A549 (cell line): ENCODE measurements at regions not wholly inside any gene's neighbourhood (a gene's known extent, or its start where the extent isn't known, plus 50 kb on each side); places are given as distances from the start of the nearest gene placed in this dataset.
"Not testable (repeated sequence)": the region's sequence is repeated elsewhere in the genome, so short reads cannot be mapped to it uniquely, and the experiment has no call there.

Experiments
- ATAC-seq, 2 experiments: fragments of 200-7000 bp in 1 of 2; fragments of >200 bp in 1 of 2; cut with Nextera tagmentation in 1 of 2; cut with Tn5 transposase in 1 of 2; 3 replicates each; pipeline versions ENCODE4 v1.8.0 to v1.9.1; 2018 to 2020; ENCODE audit warnings: mild to moderate bottlenecking in 1 of 2, moderate library complexity in 1 of 2
- CTCF ChIA-PET: fragments of 300-600 bp; sonication (Branson Sonifier 250); formaldehyde crosslinking; extraction: SDS; loops from one replicate; lab custom pipeline; 2021; ENCODE audit warnings: antibody characterized with exemption, inconsistent platforms; lab: Yijun Ruan, JAX
- POLR2A ChIA-PET: fragments of 350-600 bp; formaldehyde crosslinking; extraction: SDS; loops from one replicate; lab custom pipeline; 2021; ENCODE audit warnings: antibody characterized with exemption, inconsistent platforms; lab: Yijun Ruan, JAX
- DNase-seq, 2 experiments: peaks; one replicate each; pipeline versions ENCODE4 v3.0.0 to v3.0.0-alpha.2; 2011 to 2016; ENCODE audit warnings: low read depth in 1 of 2, low spot score in 1 of 2
- FAIRE-seq: peaks from 2 replicates; lab custom pipeline; 2011; peaks lifted over from hg19 to GRCh38; lab: Jason Lieb, UNC
- H3K27ac ChIP-seq, 2 experiments: fragments of >200 bp; sonication (Bioruptor Twin); formaldehyde crosslinking; 3 replicates each; pipeline ENCODE4 v1.5.1; 2016 to 2017
- H3K4me1 ChIP-seq: fragments of >200 bp; sonication (Bioruptor Twin); formaldehyde crosslinking; 3 replicates; pipeline ENCODE4 v1.6.1; 2016
- H3K4me2 ChIP-seq: fragments of >200 bp; sonication (Bioruptor Twin); formaldehyde crosslinking; 3 replicates; pipeline ENCODE4 v1.6.1; 2016
- H3K4me3 ChIP-seq: fragments of >200 bp; sonication (Bioruptor Twin); formaldehyde crosslinking; 3 replicates; pipeline ENCODE4 v1.5.1; 2016
- H3K9me3 ChIP-seq: fragments of >200 bp; sonication (Bioruptor Twin); formaldehyde crosslinking; 3 replicates; pipeline ENCODE4 v1.6.1; 2016
- CBX2 ChIP-seq: fragments of 200-600 bp; sonication (generic); IDR thresholded peaks from 2 replicates; pipeline ENCODE4 v1.6.1; 2016; ENCODE audit warnings: low read depth, mild to moderate bottlenecking, borderline replicate concordance
- CEBPB ChIP-seq, 2 experiments: fragments of >200 bp in 1 of 2; sonication (Bioruptor Twin) in 1 of 2; formaldehyde crosslinking in 1 of 2; IDR thresholded peaks; 2 replicates each; pipeline ENCODE4 v1.6.1; 2012 to 2016
- CHD4 ChIP-seq: fragments of 200-600 bp; sonication (generic); IDR thresholded peaks from 2 replicates; pipeline ENCODE4 v1.6.1; 2016; ENCODE audit warnings: antibody characterized with exemption, mild to moderate bottlenecking, borderline replicate concordance
- ESRRA ChIP-seq: fragments of 150-350 bp; IDR thresholded peaks from 2 replicates; pipeline ENCODE4 v1.6.1; 2014; ENCODE audit warnings: mild to moderate bottlenecking, low read length, borderline replicate concordance
- FOXS1 ChIP-seq: fragments of 250-450 bp; sonication (Bioruptor Pico); IDR thresholded peaks from 2 replicates; pipeline ENCODE4 v1.5.0; 2020; ENCODE audit warnings: mild to moderate bottlenecking, moderate library complexity
- HOXA7 ChIP-seq: fragments of 250-450 bp; sonication (Bioruptor Pico); IDR thresholded peaks from 2 replicates; pipeline ENCODE4 v1.5.0; 2020; ENCODE audit warnings: mild to moderate bottlenecking, moderate library complexity
- JUNB ChIP-seq: fragments of >200 bp; sonication (Bioruptor Twin); formaldehyde crosslinking; IDR thresholded peaks from 2 replicates; pipeline ENCODE4 v1.6.1; 2016
- MAFK ChIP-seq: fragments of 450-650 bp; IDR thresholded peaks from 2 replicates; pipeline ENCODE4 v1.6.1; 2014; ENCODE audit not compliant: partially characterized antibody
- NFE2L2 ChIP-seq: fragments of 150-350 bp; conservative IDR thresholded peaks from 2 replicates; pipeline ENCODE4 v1.6.1; 2014; ENCODE audit warnings: low read length
- NPAS2 ChIP-seq: fragments of 250-450 bp; sonication (Bioruptor Pico); IDR thresholded peaks from 2 replicates; pipeline ENCODE4 v1.8.0; 2022; ENCODE audit warnings: mild to moderate bottlenecking, moderate library complexity, borderline replicate concordance
- POLR2AphosphoS2 ChIP-seq: conservative IDR thresholded peaks from 2 replicates; pipeline ENCODE4 v1.6.1; 2012; ENCODE audit warnings: low read length, improper control_type of control experiment, inconsistent platforms
- RAD21 ChIP-seq, 2 experiments: fragments of >200 bp in 1 of 2; sonication (Bioruptor Twin) in 1 of 2; formaldehyde crosslinking in 1 of 2; IDR thresholded peaks in 1 of 2; conservative IDR thresholded peaks in 1 of 2; 2 replicates in 1 of 2; 3 replicates in 1 of 2; pipeline ENCODE4 v1.6.1; 2012 to 2018; ENCODE audit warnings: inconsistent platforms in 1 of 2
- RARB ChIP-seq: fragments of 250-450 bp; sonication (Bioruptor Pico); IDR thresholded peaks from 2 replicates; pipeline ENCODE4 v1.8.0; 2021; ENCODE audit warnings: mild to moderate bottlenecking, moderate library complexity
- SMC3 ChIP-seq: fragments of >200 bp; sonication (Bioruptor Twin); formaldehyde crosslinking; IDR thresholded peaks from 3 replicates; pipeline ENCODE4 v1.6.1; 2018; ENCODE audit warnings: inconsistent platforms
- SREBF2 ChIP-seq: fragments of 450-650 bp; IDR thresholded peaks from 2 replicates; pipeline ENCODE4 v1.6.1; 2014; ENCODE audit warnings: mild to moderate bottlenecking, moderate library complexity
- ZNF302 ChIP-seq: fragments of 250-450 bp; sonication (Bioruptor Pico); IDR thresholded peaks from 2 replicates; pipeline ENCODE4 v1.9.0; 2021; ENCODE audit warnings: inconsistent platforms, mild to moderate bottlenecking, moderate library complexity
- WGBS: methylation state at CpG from one replicate; pipeline ENCODE4 v1.1.6; 2017; ENCODE audit errors: missing lambda C conversion rate; 5-methylcytosine and 5-hydroxymethylcytosine counted together
- TF ChIP-seq, protein P1 (sequence below): fragments of 450-650 bp; IDR thresholded peaks from 2 replicates; pipeline ENCODE4 v1.6.1; 2014; ENCODE audit warnings: antibody characterized with exemption
- TF ChIP-seq, protein P2 (sequence below): fragments of 200-600 bp; sonication (generic); IDR thresholded peaks from 2 replicates; pipeline ENCODE4 v1.6.1; 2016; ENCODE audit warnings: antibody characterized with exemption, mild to moderate bottlenecking, moderate library complexity
- TF ChIP-seq, protein P3 (sequence below): IDR thresholded peaks from 2 replicates; pipeline ENCODE4 v1.6.1; 2012; ENCODE audit warnings: low read depth, borderline replicate concordance
- TF ChIP-seq, protein P4 (sequence below): fragments of >200 bp; sonication (Bioruptor Twin); formaldehyde crosslinking; IDR thresholded peaks from 3 replicates; pipeline ENCODE4 v1.6.1; 2016

DNA sequence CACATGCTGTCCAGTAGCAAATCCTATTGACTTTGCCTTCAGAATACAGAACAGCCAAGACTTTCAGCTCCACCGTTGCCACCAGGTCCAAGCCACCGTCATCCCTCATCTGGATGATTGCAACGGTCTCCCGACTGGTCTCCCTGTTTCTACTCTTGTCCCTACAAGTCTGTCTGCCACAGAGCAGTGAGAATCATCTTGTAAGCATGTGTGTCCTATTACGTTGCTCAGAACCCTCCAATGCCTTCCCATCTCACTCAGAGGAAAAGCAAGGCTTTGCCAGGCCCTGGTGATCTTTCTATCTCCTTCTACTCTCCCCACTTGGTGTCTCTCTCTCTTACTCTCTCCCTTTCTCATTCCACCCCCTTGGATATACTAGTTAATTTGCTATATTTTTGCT, 76.7 kb upstream of the GDNF start (continued):
- TF ChIP-seq, protein P1, sequence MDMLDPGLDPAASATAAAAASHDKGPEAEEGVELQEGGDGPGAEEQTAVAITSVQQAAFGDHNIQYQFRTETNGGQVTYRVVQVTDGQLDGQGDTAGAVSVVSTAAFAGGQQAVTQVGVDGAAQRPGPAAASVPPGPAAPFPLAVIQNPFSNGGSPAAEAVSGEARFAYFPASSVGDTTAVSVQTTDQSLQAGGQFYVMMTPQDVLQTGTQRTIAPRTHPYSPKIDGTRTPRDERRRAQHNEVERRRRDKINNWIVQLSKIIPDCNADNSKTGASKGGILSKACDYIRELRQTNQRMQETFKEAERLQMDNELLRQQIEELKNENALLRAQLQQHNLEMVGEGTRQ, result no peak
- TF ChIP-seq CEBPB (IDR thresholded peaks at IDR 0.05) (no peak), MAFK (no peak), POLR2AphosphoS2 (no peak), JUNB (no peak)

DNA sequence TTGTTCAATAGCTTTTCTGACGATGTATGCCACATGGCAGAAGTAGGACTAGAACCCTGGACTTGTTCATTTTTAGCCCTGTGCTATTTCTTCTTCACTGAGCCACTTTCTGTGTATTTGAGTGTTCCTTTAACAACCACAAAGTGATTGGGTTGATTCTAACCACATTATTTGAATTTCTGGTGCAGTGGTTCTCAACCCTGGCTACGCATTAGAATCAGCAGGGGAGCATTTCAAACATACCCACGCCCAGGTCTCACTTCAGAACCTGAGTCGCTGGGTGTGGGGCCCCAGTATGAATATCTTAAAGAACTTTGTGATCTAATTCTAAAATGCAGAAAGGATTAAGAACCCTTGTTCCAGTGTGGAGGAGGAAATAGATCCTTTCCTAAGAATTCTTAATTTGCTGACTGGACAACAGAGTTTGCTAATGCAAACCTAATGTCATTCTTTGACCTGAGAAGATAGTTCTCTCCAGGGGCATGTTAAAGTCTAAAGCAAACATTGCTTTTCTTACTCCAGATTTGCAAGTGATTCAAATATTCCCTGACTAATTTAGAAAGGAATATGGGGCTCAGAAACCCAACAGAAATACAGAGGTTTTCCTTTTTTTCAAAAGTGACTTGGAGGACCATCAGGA, 75.4 kb upstream of the GDNF start:
- H3K27ac ChIP-seq, result no peak overlapping the region
- FAIRE-seq, result no peak
- TF ChIP-seq RAD21 (conservative IDR thresholded peaks at IDR 0.05 in 1 of 2, IDR thresholded peaks at IDR 0.05 in 1 of 2) (no peak), ESRRA (no peak), MAFK (peak; percentile 55)
- WGBS, result 22% methylated on average over 4 of the region's 4 CpGs
- ChIA-PET CTCF (no interaction called here), POLR2A (no interaction called here)
- H3K9me3 ChIP-seq, result no peaks in the 10 kb centered on the region
- H3K4me3 ChIP-seq, result no peak overlapping the region
- H3K4me2 ChIP-seq, result no peak overlapping the region
- ATAC-seq, result no peak
- H3K4me1 ChIP-seq, result no peaks in the 10 kb centered on the region
- no peak for DNase-seq

DNA sequence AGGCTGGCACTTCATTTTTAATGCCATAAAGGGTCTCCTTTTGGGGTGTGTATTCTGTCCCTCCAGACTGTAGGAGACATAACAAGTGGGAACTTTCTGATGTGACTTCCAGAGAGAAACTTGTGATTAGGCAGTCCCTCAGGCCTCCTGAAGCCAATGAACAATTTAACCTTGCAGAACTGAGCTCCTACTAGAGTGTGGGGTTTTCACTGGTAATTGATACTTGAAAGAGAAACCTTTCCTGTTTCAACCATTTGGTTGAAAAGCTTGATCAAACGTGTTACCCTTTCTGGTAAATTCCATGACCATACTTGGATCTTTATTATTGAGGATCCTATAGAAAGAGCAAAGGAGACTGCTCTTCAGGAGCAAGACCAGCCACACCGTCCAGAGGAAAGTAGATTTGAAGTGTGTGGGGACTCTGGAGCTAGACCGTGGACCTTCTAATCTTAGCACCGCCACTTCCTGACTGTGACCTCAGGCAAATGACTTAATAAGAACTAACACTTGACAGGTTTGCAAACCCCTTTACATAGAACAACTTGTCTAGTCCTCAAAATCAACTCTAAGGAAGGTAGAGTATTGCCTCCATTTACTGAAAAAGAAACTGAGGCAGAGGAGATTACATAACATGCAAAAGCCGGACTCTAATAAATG, 69.9 kb upstream of the GDNF start:
- POLR2A ChIA-PET, H3K4me3 ChIP-seq, ATAC-seq, H3K9me3 ChIP-seq, FAIRE-seq, H3K27ac ChIP-seq, DNase-seq, H3K4me2 ChIP-seq, H3K4me1 ChIP-seq, CTCF ChIA-PET: not testable (repeated sequence)
- WGBS, result 13% methylated on average over 4 of the region's 5 CpGs

DNA sequence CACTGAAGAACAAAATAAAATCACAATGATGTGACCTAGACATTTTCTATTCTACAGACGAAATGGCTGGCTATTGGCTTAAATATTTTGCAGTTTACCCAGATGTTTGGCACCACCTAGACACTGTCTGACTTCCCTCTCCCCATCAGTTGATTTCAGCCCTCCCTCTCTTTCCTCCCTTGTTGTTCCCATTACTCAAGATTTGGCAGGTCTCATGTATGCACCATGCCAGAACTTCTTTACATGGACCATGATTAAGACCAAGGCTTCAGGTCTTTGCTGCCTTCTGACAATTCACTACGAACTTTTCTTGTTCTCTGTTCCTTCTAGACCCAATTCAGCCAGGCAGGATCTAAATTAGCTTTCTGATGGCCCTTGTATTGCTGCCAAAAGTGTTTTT, 66.6 kb upstream of the GDNF start:
- Histone ChIP-seq H3K27ac (no peak overlapping the region), H3K9me3 (no peaks in the 10 kb centered on the region), H3K4me2 (no peak overlapping the region), H3K4me3 (no peak overlapping the region), H3K4me1 (no peaks in the 10 kb centered on the region)
- FAIRE-seq (no peak), DNase-seq (no peak), ATAC-seq (no peak)
- WGBS, result 2% methylated on average over 2 of the region's 2 CpGs
- ChIA-PET CTCF (no interaction called here), POLR2A (no interaction called here)
- TF ChIP-seq, protein P2, sequence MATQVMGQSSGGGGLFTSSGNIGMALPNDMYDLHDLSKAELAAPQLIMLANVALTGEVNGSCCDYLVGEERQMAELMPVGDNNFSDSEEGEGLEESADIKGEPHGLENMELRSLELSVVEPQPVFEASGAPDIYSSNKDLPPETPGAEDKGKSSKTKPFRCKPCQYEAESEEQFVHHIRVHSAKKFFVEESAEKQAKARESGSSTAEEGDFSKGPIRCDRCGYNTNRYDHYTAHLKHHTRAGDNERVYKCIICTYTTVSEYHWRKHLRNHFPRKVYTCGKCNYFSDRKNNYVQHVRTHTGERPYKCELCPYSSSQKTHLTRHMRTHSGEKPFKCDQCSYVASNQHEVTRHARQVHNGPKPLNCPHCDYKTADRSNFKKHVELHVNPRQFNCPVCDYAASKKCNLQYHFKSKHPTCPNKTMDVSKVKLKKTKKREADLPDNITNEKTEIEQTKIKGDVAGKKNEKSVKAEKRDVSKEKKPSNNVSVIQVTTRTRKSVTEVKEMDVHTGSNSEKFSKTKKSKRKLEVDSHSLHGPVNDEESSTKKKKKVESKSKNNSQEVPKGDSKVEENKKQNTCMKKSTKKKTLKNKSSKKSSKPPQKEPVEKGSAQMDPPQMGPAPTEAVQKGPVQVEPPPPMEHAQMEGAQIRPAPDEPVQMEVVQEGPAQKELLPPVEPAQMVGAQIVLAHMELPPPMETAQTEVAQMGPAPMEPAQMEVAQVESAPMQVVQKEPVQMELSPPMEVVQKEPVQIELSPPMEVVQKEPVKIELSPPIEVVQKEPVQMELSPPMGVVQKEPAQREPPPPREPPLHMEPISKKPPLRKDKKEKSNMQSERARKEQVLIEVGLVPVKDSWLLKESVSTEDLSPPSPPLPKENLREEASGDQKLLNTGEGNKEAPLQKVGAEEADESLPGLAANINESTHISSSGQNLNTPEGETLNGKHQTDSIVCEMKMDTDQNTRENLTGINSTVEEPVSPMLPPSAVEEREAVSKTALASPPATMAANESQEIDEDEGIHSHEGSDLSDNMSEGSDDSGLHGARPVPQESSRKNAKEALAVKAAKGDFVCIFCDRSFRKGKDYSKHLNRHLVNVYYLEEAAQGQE, result no peak
- no peak for TF ChIP-seq SREBF2
- no peak for TF ChIP-seq RARB (CRISPR knock-in tag)
- no peak for TF ChIP-seq ZNF302 (CRISPR knock-in tag)
- no peak for TF ChIP-seq NFE2L2
- TF ChIP-seq, protein P3, sequence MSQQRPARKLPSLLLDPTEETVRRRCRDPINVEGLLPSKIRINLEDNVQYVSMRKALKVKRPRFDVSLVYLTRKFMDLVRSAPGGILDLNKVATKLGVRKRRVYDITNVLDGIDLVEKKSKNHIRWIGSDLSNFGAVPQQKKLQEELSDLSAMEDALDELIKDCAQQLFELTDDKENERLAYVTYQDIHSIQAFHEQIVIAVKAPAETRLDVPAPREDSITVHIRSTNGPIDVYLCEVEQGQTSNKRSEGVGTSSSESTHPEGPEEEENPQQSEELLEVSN, result no peak
- TF ChIP-seq, protein P4, sequence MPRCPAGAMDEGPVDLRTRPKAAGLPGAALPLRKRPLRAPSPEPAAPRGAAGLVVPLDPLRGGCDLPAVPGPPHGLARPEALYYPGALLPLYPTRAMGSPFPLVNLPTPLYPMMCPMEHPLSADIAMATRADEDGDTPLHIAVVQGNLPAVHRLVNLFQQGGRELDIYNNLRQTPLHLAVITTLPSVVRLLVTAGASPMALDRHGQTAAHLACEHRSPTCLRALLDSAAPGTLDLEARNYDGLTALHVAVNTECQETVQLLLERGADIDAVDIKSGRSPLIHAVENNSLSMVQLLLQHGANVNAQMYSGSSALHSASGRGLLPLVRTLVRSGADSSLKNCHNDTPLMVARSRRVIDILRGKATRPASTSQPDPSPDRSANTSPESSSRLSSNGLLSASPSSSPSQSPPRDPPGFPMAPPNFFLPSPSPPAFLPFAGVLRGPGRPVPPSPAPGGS, result no peak
- TF ChIP-seq NPAS2 (CRISPR knock-in tag), result no peak
- no peak for TF ChIP-seq CHD4
- TF ChIP-seq CBX2, result no peak
- no peak for TF ChIP-seq SMC3
- TF ChIP-seq FOXS1 (CRISPR knock-in tag), result no peak
- TF ChIP-seq HOXA7 (CRISPR knock-in tag), result no peak
